ENCODE measurements at regions not wholly inside any gene's neighbourhood (a gene's known extent, or its start where the extent isn't known, plus 50 kb on each side); places are given as distances from the start of the nearest gene placed in this dataset.

GRCh38 chr4:181479141-181479540, 764.1 kb upstream of the TENM3 start:
- no TSS peak for BruUV-seq (replicated peaks)
- Histone ChIP-seq H3K4me3 (replicated peaks in 1 of 3; ENCODE audit: insufficient read depth in 1 of 3, low read depth in 2 of 3, low read length in 3 of 3) (no peak overlapping the region), H3K9me3 (ENCODE audit: low read length) (no peaks in the 10 kb centered on the region), H3K4me1 (ENCODE audit: insufficient read depth, low read length) (no peaks in the 10 kb centered on the region), H4K20me1 (ENCODE audit: insufficient read depth, low read length) (no peaks in the 10 kb centered on the region), H3K9ac (ENCODE audit: insufficient read depth, low read depth, low read length) (no peak overlapping the region), H3K79me2 (ENCODE audit: insufficient read depth, low read length) (no peaks in the 10 kb centered on the region), H3K36me3 (replicated peaks in 1 of 2; ENCODE audit: control insufficient read depth in 1 of 2, insufficient read depth in 2 of 2, low read length in 2 of 2) (no peaks in the 10 kb centered on the region), H2AFZ (ENCODE audit: low read length) (no peak overlapping the region), H3K4me2 (ENCODE audit: low read depth, low read length) (no peak overlapping the region), H3K27ac (ENCODE audit: extremely low read length, insufficient read depth, low read length) (no peak overlapping the region), H3K27me3 (ENCODE audit: control insufficient read depth in 1 of 2, insufficient read depth in 2 of 2, low read length in 2 of 2) (no peaks in the 10 kb centered on the region; a peak in 1 of 5 replicates)
- FAIRE-seq (no peak), DNase-seq (ENCODE audit: low spot score) (no peak), ATAC-seq (no peak)
- WGBS (ENCODE audit: low lambda C conversion rate): 52% methylated on average over 2 of the region's 2 CpGs
- CTCF ChIA-PET (ENCODE audit: low intra/inter-chr PET ratio, low total read pairs): no interaction called here
- in situ Hi-C loops (cut with HindIII; ENCODE audit: extremely low pct_ligation_motif_present, low pct_unique_long_range_greater_than_20kb) (no loop called here), intact Hi-C loops (cut with micrococcal nuclease; ENCODE audit: unreplicated experiment) (no loop called here)
- POLR2A ChIA-PET: no interaction called here
- TF ChIP-seq USF2 (IDR thresholded peaks at IDR 0.05; ENCODE audit: low read depth, low read length) (no peak), USF2 (CRISPR knock-in tag; IDR thresholded peaks at IDR 0.05; ENCODE audit: borderline replicate concordance) (no peak), ZKSCAN5 (CRISPR knock-in tag; IDR thresholded peaks at IDR 0.05) (no peak), AKAP8 (CRISPR knock-in tag; IDR thresholded peaks at IDR 0.05) (no peak), ZFP82 (CRISPR knock-in tag; IDR thresholded peaks at IDR 0.05; ENCODE audit: borderline replicate concordance) (no peak), BCLAF1 (IDR thresholded peaks at IDR 0.05) (no peak), GTF3A (CRISPR knock-in tag; conservative IDR thresholded peaks at IDR 0.05) (no peak), ZNF737 (CRISPR knock-in tag; IDR thresholded peaks at IDR 0.05; ENCODE audit: borderline replicate concordance) (no peak), POLR2AphosphoS5 (IDR thresholded peaks at IDR 0.05; ENCODE audit: low read depth, low read length) (no peak), ZNF512 (CRISPR knock-in tag; IDR thresholded peaks at IDR 0.05) (no peak), MLLT10 (CRISPR knock-in tag; IDR thresholded peaks at IDR 0.05) (no peak)

Data from HepG2 (cell line).